ENCODE measurements at regions not wholly inside any gene's neighbourhood (a gene's known extent, or its start where the extent isn't known, plus 50 kb on each side); places are given as distances from the start of the nearest gene placed in this dataset.

DNA sequence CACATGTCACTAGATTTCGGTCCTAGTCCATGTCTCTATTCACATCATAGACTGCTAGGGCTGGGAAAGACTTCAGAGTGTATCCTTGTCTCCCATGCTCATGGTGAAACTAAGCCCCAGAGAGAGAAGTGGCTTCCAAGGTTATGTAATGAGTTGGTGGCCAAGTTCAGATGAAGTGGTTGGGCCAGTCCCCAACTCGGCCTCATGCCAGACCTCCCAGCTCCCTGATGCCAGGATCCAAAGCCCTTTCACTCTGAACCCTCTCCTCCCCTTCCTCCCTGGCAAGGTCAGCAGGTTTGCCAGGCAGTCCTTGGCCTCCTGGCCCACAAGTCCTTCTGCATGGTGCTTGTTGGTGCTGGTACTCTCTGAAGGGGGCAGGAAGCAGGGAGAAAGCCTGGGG lies 189.7 kb downstream of the AXIN2 start:
- Mint-ChIP-seq H3K36me3 (no peaks in the 10 kb centered on the region), H3K9me3 (peaks cover 2% of the 10 kb centered on the region), H3K27me3 (peaks cover 29% of the 10 kb centered on the region), H3K4me3 (no peak overlapping the region), H3K27ac (no peak overlapping the region), H3K4me1 (no peaks in the 10 kb centered on the region)
- ATAC-seq: no peak

DNA sequence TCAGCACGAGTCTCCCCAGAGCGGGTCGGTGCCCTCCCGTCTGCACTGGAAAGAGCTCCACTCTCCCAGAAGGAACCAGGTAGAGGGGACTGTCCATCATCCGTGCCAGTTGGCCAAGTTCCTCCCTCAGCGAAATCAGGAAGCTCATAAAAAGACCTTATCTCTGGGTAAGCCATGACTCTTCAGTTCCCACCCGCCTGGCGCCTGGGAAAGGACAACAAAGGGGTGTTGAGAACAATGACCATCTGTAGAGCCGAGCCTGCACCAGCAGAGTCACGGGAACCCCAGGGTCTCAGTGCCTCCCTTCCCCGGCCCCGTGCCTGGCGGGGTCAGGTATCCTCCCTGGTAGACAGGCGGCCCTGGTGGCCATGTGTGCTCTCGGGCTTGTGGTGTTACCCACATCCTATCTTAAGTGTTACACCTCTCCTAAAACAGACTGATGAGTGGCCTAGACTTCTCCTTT lies 190.7 kb downstream of the AXIN2 start:
- Mint-ChIP-seq H3K27me3 (peaks cover 29% of the 10 kb centered on the region), H3K27ac (no peak overlapping the region), H3K4me3 (no peak overlapping the region), H3K36me3 (no peaks in the 10 kb centered on the region), H3K4me1 (no peaks in the 10 kb centered on the region), H3K9me3 (peaks cover 2% of the 10 kb centered on the region)
- no peak for ATAC-seq

DNA sequence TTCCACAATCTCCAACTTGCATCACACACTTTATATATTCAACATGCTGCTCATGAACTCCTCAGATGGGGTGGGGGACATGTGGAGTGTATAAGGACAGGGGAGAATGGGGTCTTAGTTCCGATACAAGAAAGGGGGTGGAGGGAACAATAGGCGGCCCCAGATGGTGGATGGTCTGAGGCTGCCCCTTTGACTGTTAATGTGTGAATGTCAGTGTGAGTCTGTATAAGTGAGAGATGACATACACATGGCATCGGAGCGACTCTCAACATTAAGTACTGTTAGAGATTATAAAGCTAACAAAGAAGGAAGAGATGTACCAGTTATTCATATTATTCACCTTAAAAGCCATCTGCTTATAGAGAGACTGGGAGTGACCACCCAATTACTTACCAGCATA lies 193.1 kb downstream of the AXIN2 start:
- Mint-ChIP-seq H3K36me3 (no peaks in the 10 kb centered on the region), H3K4me1 (no peaks in the 10 kb centered on the region)

GRCh38 chr17:65366102-65366844 lies 195.2 kb downstream of the AXIN2 start:
- Mint-ChIP-seq H3K36me3 (no peaks in the 10 kb centered on the region), H3K4me3 (no peak overlapping the region), H3K27ac (no peak overlapping the region), H3K4me1 (no peaks in the 10 kb centered on the region), H3K27me3 (peaks cover 20% of the 10 kb centered on the region), H3K9me3 (peaks cover 2% of the 10 kb centered on the region)
- no peak for ATAC-seq

More for the DNA sequence above, 193.1 kb downstream of the AXIN2 start:
- H3K27ac Mint-ChIP-seq: no peak overlapping the region
- H3K4me3 Mint-ChIP-seq: no peak overlapping the region
- ATAC-seq: no peak
- peaks cover 28% of the 10 kb centered on the region for H3K27me3 Mint-ChIP-seq
- H3K9me3 Mint-ChIP-seq: peaks cover 2% of the 10 kb centered on the region

DNA sequence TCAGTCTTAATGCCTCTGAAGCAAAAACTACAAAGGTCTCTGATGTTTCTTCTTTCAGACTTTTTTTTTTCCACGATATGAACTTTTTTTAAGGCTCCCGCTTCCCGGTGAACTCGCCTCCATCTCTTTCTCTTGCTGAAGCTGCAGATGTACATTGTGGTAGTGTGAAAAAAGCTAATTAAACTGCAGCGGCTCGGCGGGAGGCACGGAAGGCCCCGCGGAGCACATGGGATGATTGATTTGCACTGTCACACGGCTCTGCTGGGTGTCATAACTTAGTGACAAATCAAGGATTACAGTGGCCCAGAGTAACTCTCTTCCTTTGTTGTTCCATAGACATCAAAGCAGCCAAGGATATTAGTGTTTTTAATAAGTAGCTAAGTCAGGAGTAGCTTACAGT lies 196.3 kb downstream of the AXIN2 start:
- H3K36me3 Mint-ChIP-seq: no peaks in the 10 kb centered on the region
- no peak for ATAC-seq

GRCh38 chr17:65364438-65364837 lies 197.0 kb downstream of the AXIN2 start:
- H3K27me3 Mint-ChIP-seq: peaks cover 9% of the 10 kb centered on the region
- H3K9me3 Mint-ChIP-seq: peaks cover 2% of the 10 kb centered on the region
- H3K4me1 Mint-ChIP-seq: no peaks in the 10 kb centered on the region
- H3K4me3 Mint-ChIP-seq: no peak overlapping the region
- no peak for ATAC-seq
- no peak overlapping the region for H3K27ac Mint-ChIP-seq
- H3K36me3 Mint-ChIP-seq: no peaks in the 10 kb centered on the region

More for the DNA sequence above, 196.3 kb downstream of the AXIN2 start:
- H3K4me3 Mint-ChIP-seq: no peak overlapping the region
- no peaks in the 10 kb centered on the region for H3K4me1 Mint-ChIP-seq
- H3K27me3 Mint-ChIP-seq: peaks cover 9% of the 10 kb centered on the region
- H3K27ac Mint-ChIP-seq: no peak overlapping the region
- peaks cover 2% of the 10 kb centered on the region for H3K9me3 Mint-ChIP-seq

GRCh38 chr17:65362826-65363225 lies 198.6 kb downstream of the AXIN2 start:
- Mint-ChIP-seq H3K27ac (no peak overlapping the region), H3K27me3 (peaks cover 9% of the 10 kb centered on the region), H3K4me1 (no peaks in the 10 kb centered on the region), H3K4me3 (no peak overlapping the region), H3K36me3 (no peaks in the 10 kb centered on the region), H3K9me3 (peaks cover 2% of the 10 kb centered on the region)
- no peak for ATAC-seq

GRCh38 chr17:65360961-65361552 lies 200.4 kb downstream of the AXIN2 start:
- Mint-ChIP-seq H3K27me3 (peaks cover 9% of the 10 kb centered on the region), H3K27ac (no peak overlapping the region), H3K36me3 (no peaks in the 10 kb centered on the region), H3K9me3 (no peaks in the 10 kb centered on the region), H3K4me1 (no peaks in the 10 kb centered on the region), H3K4me3 (no peak overlapping the region)
- no peak for ATAC-seq

DNA sequence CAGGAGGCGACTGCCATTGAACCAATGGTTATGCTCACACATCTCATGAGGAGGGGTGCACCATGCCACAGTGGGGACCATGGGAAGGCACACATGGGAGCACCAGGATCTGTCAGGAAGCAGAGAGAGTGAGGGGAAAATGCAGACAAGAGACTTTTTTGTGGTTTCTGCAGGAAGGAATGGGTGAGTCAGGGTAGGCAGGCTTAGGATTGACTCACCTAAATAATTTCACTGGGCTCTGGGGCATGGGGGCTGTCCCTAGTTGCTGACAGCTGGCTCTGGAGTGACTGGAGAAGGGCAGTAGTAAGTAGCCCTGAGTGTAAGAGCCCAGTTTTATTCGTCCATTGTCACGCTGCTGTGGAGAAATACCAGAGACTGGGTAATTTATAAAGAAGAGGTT lies 202.4 kb downstream of the AXIN2 start:
- Mint-ChIP-seq H3K9me3 (no peaks in the 10 kb centered on the region), H3K27ac (no peak overlapping the region)
- ATAC-seq: no peak

DNA sequence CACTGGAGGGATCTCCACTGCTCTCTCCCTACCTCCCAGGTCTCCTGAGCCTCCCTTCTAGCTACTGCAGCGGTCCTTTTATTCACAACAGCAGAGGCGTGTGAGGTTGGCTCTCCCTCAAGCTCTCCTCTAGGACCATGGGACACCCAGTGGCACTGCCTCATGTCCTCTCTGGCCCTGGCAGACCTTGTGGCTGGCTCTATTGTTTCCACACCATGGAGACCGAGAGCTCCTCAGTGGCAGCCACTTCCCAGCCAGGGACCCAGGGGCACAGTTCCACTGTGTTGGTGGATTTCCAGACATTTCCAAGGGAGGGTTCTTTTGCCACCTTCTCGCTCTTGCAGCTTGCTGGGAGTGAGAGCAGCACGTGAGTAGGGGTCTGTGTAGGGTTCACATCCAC lies 204.9 kb downstream of the AXIN2 start:
- Mint-ChIP-seq H3K36me3 (no peaks in the 10 kb centered on the region), H3K27me3 (no peaks in the 10 kb centered on the region), H3K4me3 (no peak overlapping the region), H3K9me3 (no peaks in the 10 kb centered on the region), H3K27ac (no peak overlapping the region), H3K4me1 (no peaks in the 10 kb centered on the region)
- ATAC-seq: no peak

More for the DNA sequence above, 202.4 kb downstream of the AXIN2 start:
- Mint-ChIP-seq H3K36me3 (no peaks in the 10 kb centered on the region), H3K4me1 (no peaks in the 10 kb centered on the region), H3K4me3 (no peak overlapping the region), H3K27me3 (no peaks in the 10 kb centered on the region)

GRCh38 chr17:65355246-65355645 lies 206.2 kb downstream of the AXIN2 start:
- ATAC-seq: no peak
- Mint-ChIP-seq H3K27me3 (no peaks in the 10 kb centered on the region), H3K4me3 (no peak overlapping the region), H3K36me3 (no peaks in the 10 kb centered on the region), H3K27ac (no peak overlapping the region), H3K9me3 (no peaks in the 10 kb centered on the region), H3K4me1 (no peaks in the 10 kb centered on the region)

- no peak for ATAC-seq
- Mint-ChIP-seq H3K36me3 (no peaks in the 10 kb centered on the region), H3K4me1 (no peaks in the 10 kb centered on the region), H3K9me3 (peaks cover 6% of the 10 kb centered on the region), H3K27ac (no peak overlapping the region), H3K27me3 (peaks cover 18% of the 10 kb centered on the region), H3K4me3 (no peak overlapping the region)
Observed at GRCh38 chr17:65349916-65350315, 211.5 kb downstream of the AXIN2 start.

DNA sequence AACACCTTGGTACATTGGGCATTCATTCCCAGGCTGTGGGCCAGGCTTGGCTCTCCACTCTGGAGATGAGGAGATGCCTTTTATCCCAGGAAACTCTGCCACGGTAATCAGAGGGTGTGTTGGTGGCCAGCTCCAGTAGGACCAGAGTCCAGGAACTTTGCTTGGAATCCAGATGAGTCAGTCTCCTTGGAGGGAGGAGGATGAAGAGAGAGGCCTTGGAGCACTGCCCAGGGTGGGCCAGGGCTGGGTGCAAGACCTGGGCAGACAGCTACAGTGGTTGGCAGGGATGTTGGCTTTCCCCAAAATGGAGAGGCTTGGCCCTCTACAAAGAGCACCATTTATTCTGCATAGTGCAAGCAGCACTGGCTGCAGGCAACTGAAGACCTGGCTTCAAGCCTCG lies 209.0 kb downstream of the RGS9 start:
- Mint-ChIP-seq H3K4me1 (no peaks in the 10 kb centered on the region), H3K4me3 (no peak overlapping the region), H3K27me3 (peaks cover 22% of the 10 kb centered on the region), H3K36me3 (no peaks in the 10 kb centered on the region), H3K27ac (no peak overlapping the region), H3K9me3 (peaks cover 6% of the 10 kb centered on the region)
- no peak for ATAC-seq

- Mint-ChIP-seq H3K27ac (no peak overlapping the region), H3K36me3 (no peaks in the 10 kb centered on the region), H3K27me3 (peaks cover 29% of the 10 kb centered on the region), H3K9me3 (peaks cover 11% of the 10 kb centered on the region), H3K4me1 (no peaks in the 10 kb centered on the region), H3K4me3 (no peak overlapping the region)
- no peak for ATAC-seq
Observed at GRCh38 chr17:65345261-65346005, 208.3 kb downstream of the RGS9 start.

- Mint-ChIP-seq H3K4me3 (no peak overlapping the region), H3K27ac (no peak overlapping the region), H3K27me3 (peaks cover 31% of the 10 kb centered on the region), H3K9me3 (peaks cover 15% of the 10 kb centered on the region), H3K36me3 (no peaks in the 10 kb centered on the region), H3K4me1 (no peaks in the 10 kb centered on the region)
- no peak for ATAC-seq
Observed at GRCh38 chr17:65340401-65340800, 203.2 kb downstream of the RGS9 start.
